Natural killer cell (primary cell): ENCODE measurements at regions not wholly inside any gene's neighbourhood (a gene's known extent, or its start where the extent isn't known, plus 50 kb on each side); places are given as distances from the start of the nearest gene placed in this dataset.

ENCODE experiments used
- ATAC-seq, 3 donors: fragments of 150-1000 bp in 2 of 3; fragments of 200-7000 bp in 1 of 3; cut with Tn5 transposase; 1 replicate in 1 of 3; 2 replicates in 2 of 3; pipeline ENCODE4 v1.10.0; 2021; ENCODE audit warnings: mild to moderate bottlenecking in 2 of 3, moderate library complexity in 2 of 3
- DNase-seq, 2 donors: peaks; one replicate each; pipeline versions ENCODE4 v3.0.0 to v3.0.0-alpha.2; 2013 to 2021; ENCODE audit warnings: mixed read lengths in 1 of 2
- H3K27ac ChIP-seq: one replicate; pipeline ENCODE4 v1.5.1; 2013; ENCODE audit warnings: mild to moderate bottlenecking, low read length
- H3K27me3 ChIP-seq: one replicate; pipeline ENCODE4 v1.6.1; 2013; ENCODE audit warnings: low read length; ENCODE audit not compliant: control insufficient read depth, insufficient read depth
- H3K36me3 ChIP-seq: one replicate; pipeline ENCODE4 v1.6.1; 2013; ENCODE audit warnings: low read length; ENCODE audit not compliant: control insufficient read depth, insufficient read depth
- H3K4me1 ChIP-seq: one replicate; pipeline ENCODE4 v1.6.1; 2013; ENCODE audit warnings: low read length; ENCODE audit not compliant: control insufficient read depth, insufficient read depth
- H3K4me3 ChIP-seq: one replicate; pipeline ENCODE4 v1.5.1; 2013; ENCODE audit warnings: low read length
- H3K9me3 ChIP-seq: one replicate; pipeline ENCODE4 v1.6.1; 2013; ENCODE audit warnings: low read length; ENCODE audit not compliant: control insufficient read depth, insufficient read depth
- H3K27ac Mint-ChIP-seq, 2 donors: one replicate each; pipeline ENCODE4 v1.8.0; 2022; ENCODE audit warnings: mild to moderate bottlenecking in 2 of 2, mixed read lengths in 2 of 2, moderate library complexity in 1 of 2
- H3K27me3 Mint-ChIP-seq, 2 donors: one replicate each; pipeline ENCODE4 v1.8.0; 2022; ENCODE audit warnings: low read depth in 2 of 2, mixed read lengths in 2 of 2
- H3K36me3 Mint-ChIP-seq: one replicate; pipeline ENCODE4 v1.8.0; 2022; ENCODE audit warnings: mixed read lengths
- H3K4me1 Mint-ChIP-seq, 2 donors: one replicate each; pipeline ENCODE4 v1.8.0; 2022; ENCODE audit warnings: mixed read lengths in 2 of 2
- H3K4me3 Mint-ChIP-seq: one replicate; pipeline ENCODE4 v1.8.0; 2022; ENCODE audit warnings: mild to moderate bottlenecking, moderate library complexity, mixed read lengths
- H3K9me3 Mint-ChIP-seq, 2 donors: one replicate each; pipeline ENCODE4 v1.8.0; 2022; ENCODE audit warnings: mixed read lengths in 2 of 2
- CTCF ChIP-seq: fragments of 200-600 bp; IDR thresholded peaks from one replicate; pipeline ENCODE4 v1.8.0; 2022; ENCODE audit warnings: antibody characterized with exemption
- WGBS: methylation state at CpG from one replicate; pipeline ENCODE4 v1.1.7; 2013; ENCODE audit warnings: missing lambda C conversion rate; ENCODE audit not compliant: insufficient coverage; 5-methylcytosine and 5-hydroxymethylcytosine counted together
- intact Hi-C: fragments of 100-400 bp; cut with micrococcal nuclease; formaldehyde crosslinking; loops from one replicate; pipeline ENCODE4 v1.14.2; 2022

DNA sequence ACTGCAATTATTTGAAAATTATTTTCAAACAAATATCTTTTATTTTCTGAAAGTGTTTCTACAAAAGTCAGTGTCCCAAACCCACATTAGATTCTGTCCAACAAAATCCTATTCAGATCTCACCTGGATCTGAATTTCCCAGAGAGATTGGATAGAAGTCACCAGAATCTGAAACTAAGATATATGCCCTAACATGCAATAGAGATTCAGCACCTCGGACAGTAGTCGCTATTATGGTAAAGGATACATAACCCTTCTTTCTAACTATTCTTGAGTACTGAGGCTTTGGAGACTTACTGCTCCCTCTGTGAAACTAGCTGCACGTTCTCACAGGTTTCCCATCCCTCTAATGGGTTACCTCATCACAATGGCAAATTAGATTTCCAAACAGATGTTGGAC, 151.4 kb downstream of the ID4 start:
- H3K4me1 Mint-ChIP-seq, result peaks cover 4 to 6% of the 10 kb centered on the region in 2 donors
- no peak overlapping the region for H3K27ac ChIP-seq
- H3K4me1 ChIP-seq, result peaks cover 4% of the 10 kb centered on the region
- no peak for ATAC-seq
- peaks cover 2% of the 10 kb centered on the region for H3K27me3 ChIP-seq
- peaks cover 6 to 57% of the 10 kb centered on the region in 2 donors for H3K27me3 Mint-ChIP-seq
- no peaks in the 10 kb centered on the region for H3K9me3 Mint-ChIP-seq
- H3K9me3 ChIP-seq, result no peaks in the 10 kb centered on the region
- WGBS, result 12% methylated on average over 3 of the region's 3 CpGs
- H3K4me3 ChIP-seq, result no peak overlapping the region
- no peak for DNase-seq
- H3K4me3 Mint-ChIP-seq, result no peak overlapping the region
- TF ChIP-seq CTCF, result no peak
- no peaks in the 10 kb centered on the region for H3K36me3 ChIP-seq
- no peak overlapping the region for H3K27ac Mint-ChIP-seq
- intact Hi-C loops, result no loop called here
- H3K36me3 Mint-ChIP-seq, result no peaks in the 10 kb centered on the region

- H3K36me3 Mint-ChIP-seq, result no peaks in the 10 kb centered on the region
- ATAC-seq (peak; percentile 31 to 98 (median 68)), DNase-seq (no peak)
- H3K9me3 Mint-ChIP-seq, result no peaks in the 10 kb centered on the region
- Histone ChIP-seq H3K4me3 (no peak overlapping the region), H3K36me3 (no peaks in the 10 kb centered on the region), H3K9me3 (no peaks in the 10 kb centered on the region), H3K4me1 (peaks cover 4% of the 10 kb centered on the region), H3K27ac (no peak overlapping the region), H3K27me3 (peaks cover 4% of the 10 kb centered on the region)
- H3K27me3 Mint-ChIP-seq, result peaks cover 16 to 56% of the 10 kb centered on the region in 2 donors
- peaks cover 4 to 6% of the 10 kb centered on the region in 2 donors for H3K4me1 Mint-ChIP-seq
- no peak for TF ChIP-seq CTCF
- H3K27ac Mint-ChIP-seq, result no peak overlapping the region
- intact Hi-C loops, result no loop called here
- WGBS, result 56% methylated on average over 3 of the region's 3 CpGs
- no peak overlapping the region for H3K4me3 Mint-ChIP-seq
These were observed 154.0 kb downstream of the ID4 start for GRCh38 chr6:19991176-19991575.

DNA sequence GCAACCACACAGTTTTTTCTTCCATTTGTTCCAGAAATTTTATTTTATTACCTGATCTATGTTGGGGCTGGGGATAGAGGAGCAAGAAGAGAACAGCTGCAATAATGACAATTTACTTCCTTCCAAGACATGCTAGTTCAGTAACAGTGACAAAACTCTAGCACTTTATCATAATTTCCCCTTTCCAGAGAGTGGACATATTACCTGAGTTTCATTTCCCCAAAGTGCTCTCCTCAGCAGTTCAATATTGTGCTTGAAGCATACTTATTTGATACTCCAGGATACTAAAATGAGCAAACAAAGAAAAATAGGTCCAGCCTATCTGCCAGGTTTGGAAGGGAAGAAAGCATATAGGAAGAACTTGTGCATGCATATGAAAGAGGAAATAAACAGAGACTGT, 157.7 kb downstream of the ID4 start:
- no peak overlapping the region for H3K27ac Mint-ChIP-seq
- H3K9me3 Mint-ChIP-seq, result peaks cover 2 to 3% of the 10 kb centered on the region in 2 donors
- no peak overlapping the region for H3K27ac ChIP-seq

More for the DNA sequence above, 157.7 kb downstream of the ID4 start:
- H3K27me3 Mint-ChIP-seq, result peaks cover 13 to 54% of the 10 kb centered on the region in 2 donors
- ATAC-seq (no peak), DNase-seq (no peak)
- peaks cover 4% of the 10 kb centered on the region for H3K36me3 Mint-ChIP-seq
- Histone ChIP-seq H3K9me3 (no peaks in the 10 kb centered on the region), H3K36me3 (no peaks in the 10 kb centered on the region), H3K4me1 (peaks cover 4% of the 10 kb centered on the region), H3K4me3 (no peak overlapping the region), H3K27me3 (peaks cover 4% of the 10 kb centered on the region)
- intact Hi-C loops, result no loop called here
- no peak for TF ChIP-seq CTCF
- H3K4me3 Mint-ChIP-seq, result no peak overlapping the region
- peaks cover 6 to 8% of the 10 kb centered on the region in 2 donors for H3K4me1 Mint-ChIP-seq
